Thoracic aorta (tissue), 2 donors: ENCODE measurements at regions not wholly inside any gene's neighbourhood (a gene's known extent, or its start where the extent isn't known, plus 50 kb on each side); places are given as distances from the start of the nearest gene placed in this dataset.

ENCODE experiments used
- ATAC-seq: fragments of 150-250 bp; one replicate; pipeline ENCODE4 v1.8.0; 2017; ENCODE audit warnings: low read depth; ENCODE audit not compliant: insufficient number of reproducible peaks, low FRiP score
- DNase-seq: peaks from one replicate; pipeline ENCODE4 v3.0.0-alpha.2; 2020; ENCODE audit warnings: low spot score
- H3K27ac ChIP-seq, 2 donors: fragments of 200-600 bp; sonication (generic); 1 replicate in 1 of 2; 2 replicates in 1 of 2; pipeline ENCODE4 v1.5.1; 2016; ENCODE audit warnings: mild to moderate bottlenecking in 2 of 2, moderate library complexity in 2 of 2
- H3K27me3 ChIP-seq: fragments of 200-600 bp; sonication (generic); replicated peaks from 2 replicates; pipeline ENCODE4 v1.6.0; 2016; ENCODE audit warnings: mild to moderate bottlenecking; ENCODE audit not compliant: insufficient read depth
- H3K36me3 ChIP-seq: fragments of 200-600 bp; sonication (generic); one replicate; pipeline ENCODE4 v1.5.1; 2016
- H3K4me1 ChIP-seq, 2 donors: fragments of 200-600 bp; sonication (generic); 1 replicate in 1 of 2; 2 replicates in 1 of 2; pipeline versions ENCODE4 v1.5.1 to v1.6.0; 2016; ENCODE audit warnings: low read depth in 2 of 2, mild to moderate bottlenecking in 1 of 2; ENCODE audit not compliant: control insufficient read depth in 1 of 2
- H3K4me3 ChIP-seq: fragments of 200-600 bp; sonication (generic); 2 replicates; pipeline ENCODE4 v1.5.1; 2016; ENCODE audit warnings: mild to moderate bottlenecking
- H3K9me3 ChIP-seq: fragments of 200-600 bp; sonication (generic); 2 replicates; pipeline ENCODE4 v1.5.1; 2016
- TF ChIP-seq, protein P1 (sequence below): fragments of 200-600 bp; sonication (generic); IDR thresholded peaks from one replicate; pipeline ENCODE4 v1.5.1; 2019; ENCODE audit warnings: antibody characterized with exemption

DNA sequence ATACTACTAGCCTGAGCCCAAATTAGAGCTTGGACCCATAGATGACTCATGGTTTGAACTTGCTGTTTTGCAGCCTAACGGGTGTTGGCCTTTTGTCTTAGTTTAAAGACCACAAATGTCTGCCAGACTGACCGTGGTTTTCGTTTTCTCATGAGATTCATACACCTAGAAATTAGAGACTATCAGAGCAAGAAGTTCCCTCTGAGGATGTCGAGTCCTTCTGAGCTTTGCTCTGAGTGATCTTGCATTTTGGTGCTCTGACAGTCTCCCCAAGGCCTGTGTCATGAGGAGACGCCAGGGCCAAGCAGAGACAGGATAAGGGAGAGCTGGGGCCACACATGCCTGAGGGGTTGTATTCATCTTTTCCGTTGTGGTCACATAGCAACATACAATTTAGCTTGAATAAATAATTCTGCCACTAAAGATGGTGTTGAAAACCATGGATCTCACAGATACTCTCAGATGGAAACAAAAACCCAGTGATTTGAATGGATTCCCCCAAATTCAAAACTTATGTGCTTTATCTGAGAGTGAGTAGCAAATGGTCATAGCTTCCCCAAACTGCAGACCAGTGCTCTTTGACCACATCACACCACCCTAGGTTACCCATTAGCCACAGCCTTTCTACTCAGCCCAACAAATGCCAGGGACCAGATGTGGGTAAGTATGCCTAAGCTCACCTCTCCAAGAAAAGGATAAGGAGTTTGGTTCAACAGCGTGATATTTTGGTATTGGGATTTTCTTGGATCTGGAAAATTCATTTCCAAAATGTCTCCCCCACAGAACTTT, 762.0 kb upstream of the IGFBP3 start:
- Histone ChIP-seq H3K4me3 (no peak overlapping the region), H3K27ac (peak overlapping the region in 1 of 2 donors; percentile 13), H3K36me3 (no peaks in the 10 kb centered on the region), H3K9me3 (no peaks in the 10 kb centered on the region), H3K4me1 (peaks cover 14 to 18% of the 10 kb centered on the region in 2 donors), H3K27me3 (no peaks in the 10 kb centered on the region)
- DNase-seq (no peak), ATAC-seq (no peak)
- TF ChIP-seq, protein P1, sequence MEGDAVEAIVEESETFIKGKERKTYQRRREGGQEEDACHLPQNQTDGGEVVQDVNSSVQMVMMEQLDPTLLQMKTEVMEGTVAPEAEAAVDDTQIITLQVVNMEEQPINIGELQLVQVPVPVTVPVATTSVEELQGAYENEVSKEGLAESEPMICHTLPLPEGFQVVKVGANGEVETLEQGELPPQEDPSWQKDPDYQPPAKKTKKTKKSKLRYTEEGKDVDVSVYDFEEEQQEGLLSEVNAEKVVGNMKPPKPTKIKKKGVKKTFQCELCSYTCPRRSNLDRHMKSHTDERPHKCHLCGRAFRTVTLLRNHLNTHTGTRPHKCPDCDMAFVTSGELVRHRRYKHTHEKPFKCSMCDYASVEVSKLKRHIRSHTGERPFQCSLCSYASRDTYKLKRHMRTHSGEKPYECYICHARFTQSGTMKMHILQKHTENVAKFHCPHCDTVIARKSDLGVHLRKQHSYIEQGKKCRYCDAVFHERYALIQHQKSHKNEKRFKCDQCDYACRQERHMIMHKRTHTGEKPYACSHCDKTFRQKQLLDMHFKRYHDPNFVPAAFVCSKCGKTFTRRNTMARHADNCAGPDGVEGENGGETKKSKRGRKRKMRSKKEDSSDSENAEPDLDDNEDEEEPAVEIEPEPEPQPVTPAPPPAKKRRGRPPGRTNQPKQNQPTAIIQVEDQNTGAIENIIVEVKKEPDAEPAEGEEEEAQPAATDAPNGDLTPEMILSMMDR = no peak

DNA sequence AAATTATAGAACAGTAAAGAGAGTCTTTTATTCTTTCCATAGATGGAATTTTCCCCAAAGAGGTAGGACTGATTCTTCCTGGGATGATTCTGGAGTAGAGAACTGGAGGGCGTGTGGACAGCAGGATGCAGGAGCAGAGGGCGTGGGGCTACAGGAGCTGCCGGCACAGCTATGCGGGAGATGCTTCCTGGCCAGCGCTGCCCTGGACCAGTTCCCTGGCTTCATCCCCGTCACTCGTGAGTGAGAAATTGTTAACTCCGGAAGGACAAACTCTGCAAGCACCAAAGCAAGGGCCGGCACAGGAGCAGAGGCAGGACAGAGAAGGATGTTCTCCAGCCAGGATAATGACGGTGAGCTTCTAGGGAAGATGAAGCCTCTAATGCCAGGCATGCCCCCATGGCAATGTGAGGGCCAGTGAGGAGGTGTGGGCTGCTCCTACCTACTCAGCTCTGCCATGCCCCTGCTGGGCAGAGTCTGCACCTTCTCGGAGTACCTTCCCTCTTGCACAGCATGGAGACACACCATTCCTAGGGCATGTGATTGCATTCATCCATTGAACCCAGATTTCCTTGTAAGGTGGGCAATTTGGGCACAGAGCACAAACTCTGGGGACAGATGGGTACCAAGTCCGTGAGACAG, 760.9 kb upstream of the IGFBP3 start:
- DNase-seq (no peak), ATAC-seq (no peak)
- Histone ChIP-seq H3K4me1 (peaks cover 14 to 18% of the 10 kb centered on the region in 2 donors), H3K9me3 (no peaks in the 10 kb centered on the region), H3K27ac (peak overlapping the region in 1 of 2 donors; percentile 13), H3K36me3 (no peaks in the 10 kb centered on the region), H3K27me3 (no peaks in the 10 kb centered on the region), H3K4me3 (peak overlapping the region; percentile 19)
- TF ChIP-seq, protein P1 = no peak

DNA sequence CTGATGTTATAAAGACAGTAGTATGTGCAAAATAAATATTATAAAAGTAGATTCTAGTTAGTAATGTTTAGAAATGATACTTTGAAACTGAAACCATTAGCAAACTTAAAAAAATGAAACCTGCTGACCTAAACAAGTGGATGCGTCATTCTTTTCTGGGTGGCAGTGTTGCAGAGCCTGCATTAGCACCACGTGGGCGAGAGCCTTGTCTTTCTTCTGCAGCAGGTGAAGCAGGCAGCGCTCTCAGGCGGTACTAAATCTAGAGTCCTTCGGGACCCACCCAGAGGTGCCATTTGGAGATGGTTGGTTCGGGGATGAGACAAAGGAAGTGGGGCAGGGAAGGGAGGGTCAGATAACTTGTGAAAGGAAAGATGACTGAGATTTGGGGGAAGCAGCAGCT, 759.1 kb upstream of the IGFBP3 start:
- ATAC-seq = no peak
- no peaks in the 10 kb centered on the region for H3K9me3 ChIP-seq

DNA sequence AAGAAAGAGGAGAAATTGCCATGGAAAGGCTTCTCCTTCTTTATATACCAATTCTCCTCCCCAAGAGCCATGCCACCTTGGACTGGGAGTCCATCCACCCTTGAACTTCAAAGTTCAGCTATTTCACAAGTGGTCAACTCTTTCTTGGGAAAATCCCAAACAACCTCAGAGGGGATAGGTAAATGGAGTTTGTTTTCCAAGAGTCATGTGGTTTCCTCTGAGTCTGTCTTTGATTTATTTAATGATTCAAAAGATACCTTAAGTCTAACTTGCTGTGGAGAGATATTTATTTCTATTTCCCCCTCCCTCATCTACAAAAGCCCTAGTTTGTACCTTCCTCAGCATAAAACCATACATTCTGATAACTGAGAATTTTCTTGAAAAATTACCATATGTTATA, 758.6 kb upstream of the IGFBP3 start:
- Histone ChIP-seq H3K27ac (no peak overlapping the region), H3K27me3 (no peaks in the 10 kb centered on the region), H3K4me3 (no peak overlapping the region), H3K4me1 (peaks cover 14 to 18% of the 10 kb centered on the region in 2 donors), H3K36me3 (no peaks in the 10 kb centered on the region), H3K9me3 (no peaks in the 10 kb centered on the region)
- ATAC-seq (no peak), DNase-seq (no peak)
- TF ChIP-seq, protein P1 = no peak

More for the DNA sequence above, 759.1 kb upstream of the IGFBP3 start:
- Histone ChIP-seq H3K4me3 (no peak overlapping the region), H3K36me3 (no peaks in the 10 kb centered on the region), H3K27me3 (no peaks in the 10 kb centered on the region), H3K27ac (no peak overlapping the region), H3K4me1 (peaks cover 14 to 18% of the 10 kb centered on the region in 2 donors)
- DNase-seq = no peak
- TF ChIP-seq, protein P1 = no peak

DNA sequence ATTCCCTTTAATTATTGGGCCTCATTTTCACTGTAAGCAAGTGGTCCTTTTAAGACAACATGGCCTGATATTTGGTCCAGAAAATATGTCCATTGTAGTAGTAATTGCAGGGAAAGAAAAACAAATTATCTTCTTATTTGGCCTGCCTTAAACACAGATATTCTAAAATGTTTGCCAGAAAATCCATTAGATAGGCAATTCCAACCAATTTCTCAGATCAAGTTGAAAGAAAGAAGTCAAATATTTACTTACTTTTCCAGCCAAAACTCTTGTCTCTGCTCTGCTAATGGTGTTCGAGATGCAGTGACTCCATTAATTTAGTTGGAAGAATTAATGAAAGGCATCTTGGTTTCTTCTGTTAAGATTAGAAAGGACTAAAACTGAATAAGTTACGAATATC, 757.3 kb upstream of the IGFBP3 start:
- Histone ChIP-seq H3K4me3 (no peak overlapping the region), H3K9me3 (no peaks in the 10 kb centered on the region), H3K27me3 (no peaks in the 10 kb centered on the region), H3K36me3 (no peaks in the 10 kb centered on the region), H3K27ac (no peak overlapping the region), H3K4me1 (peaks cover 14 to 18% of the 10 kb centered on the region in 2 donors)
- TF ChIP-seq, protein P1 = no peak
- DNase-seq (no peak), ATAC-seq (no peak)
